ENCODE measurements at regions not wholly inside any gene's neighbourhood (a gene's known extent, or its start where the extent isn't known, plus 50 kb on each side); places are given as distances from the start of the nearest gene placed in this dataset.

DNA sequence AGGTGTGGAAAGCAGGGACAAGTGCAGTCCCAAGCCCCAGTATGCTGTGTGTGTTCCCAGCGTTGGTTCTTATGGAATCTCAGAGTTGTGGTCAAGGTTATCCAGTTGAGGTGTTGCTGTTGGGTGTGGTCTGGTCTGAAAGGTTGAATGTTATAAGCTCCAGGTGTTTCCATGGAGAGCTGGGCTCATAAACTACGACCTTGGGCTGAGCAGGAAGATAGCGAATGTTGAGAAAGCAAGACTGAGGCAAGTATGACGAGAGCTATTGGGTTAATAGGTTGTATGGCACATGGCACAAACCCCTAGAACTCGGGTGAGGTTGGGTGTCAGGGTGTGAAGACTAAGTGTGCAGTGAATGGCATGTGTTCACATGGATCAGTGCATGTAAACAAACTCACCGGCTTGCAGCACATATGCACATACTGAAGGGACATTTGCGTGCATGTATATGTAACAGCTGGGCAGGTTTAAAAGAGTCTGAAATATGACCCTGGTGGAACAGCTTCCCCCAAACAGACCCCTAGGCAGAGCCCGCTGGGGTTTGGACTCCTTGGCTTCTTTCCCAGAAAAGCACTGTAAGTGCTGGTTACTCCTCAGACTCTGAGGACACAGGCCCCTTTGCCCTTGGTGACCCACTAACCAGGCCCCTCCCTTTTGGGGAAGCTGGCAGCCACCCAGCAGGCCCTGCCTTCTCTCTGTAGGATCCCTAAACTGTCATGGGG is 117.5 kb downstream of the NAV1 start:
- no peak for DNase-seq (ENCODE audit: low spot score)

DNA sequence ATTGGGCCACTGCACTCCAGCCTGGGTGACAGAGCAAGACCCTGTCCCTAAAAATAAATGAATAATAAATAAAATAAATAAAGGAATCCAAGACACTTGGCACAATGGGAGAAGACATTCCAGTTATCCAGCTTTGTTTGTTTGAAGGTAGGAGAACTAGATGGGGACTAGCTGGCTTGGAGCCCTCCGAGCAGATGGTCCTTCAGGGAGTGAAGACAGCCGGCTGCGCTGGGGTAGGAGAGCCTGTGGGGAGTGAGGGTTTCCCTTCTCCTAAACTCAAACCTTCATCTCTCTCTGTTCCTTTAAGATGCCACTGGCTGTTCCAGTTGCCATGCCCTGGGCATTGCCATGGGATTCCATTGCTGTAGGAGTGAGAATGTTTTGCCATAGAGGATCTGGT is 120.6 kb downstream of the NAV1 start:
- DNase-seq (ENCODE audit: low spot score): no peak

DNA sequence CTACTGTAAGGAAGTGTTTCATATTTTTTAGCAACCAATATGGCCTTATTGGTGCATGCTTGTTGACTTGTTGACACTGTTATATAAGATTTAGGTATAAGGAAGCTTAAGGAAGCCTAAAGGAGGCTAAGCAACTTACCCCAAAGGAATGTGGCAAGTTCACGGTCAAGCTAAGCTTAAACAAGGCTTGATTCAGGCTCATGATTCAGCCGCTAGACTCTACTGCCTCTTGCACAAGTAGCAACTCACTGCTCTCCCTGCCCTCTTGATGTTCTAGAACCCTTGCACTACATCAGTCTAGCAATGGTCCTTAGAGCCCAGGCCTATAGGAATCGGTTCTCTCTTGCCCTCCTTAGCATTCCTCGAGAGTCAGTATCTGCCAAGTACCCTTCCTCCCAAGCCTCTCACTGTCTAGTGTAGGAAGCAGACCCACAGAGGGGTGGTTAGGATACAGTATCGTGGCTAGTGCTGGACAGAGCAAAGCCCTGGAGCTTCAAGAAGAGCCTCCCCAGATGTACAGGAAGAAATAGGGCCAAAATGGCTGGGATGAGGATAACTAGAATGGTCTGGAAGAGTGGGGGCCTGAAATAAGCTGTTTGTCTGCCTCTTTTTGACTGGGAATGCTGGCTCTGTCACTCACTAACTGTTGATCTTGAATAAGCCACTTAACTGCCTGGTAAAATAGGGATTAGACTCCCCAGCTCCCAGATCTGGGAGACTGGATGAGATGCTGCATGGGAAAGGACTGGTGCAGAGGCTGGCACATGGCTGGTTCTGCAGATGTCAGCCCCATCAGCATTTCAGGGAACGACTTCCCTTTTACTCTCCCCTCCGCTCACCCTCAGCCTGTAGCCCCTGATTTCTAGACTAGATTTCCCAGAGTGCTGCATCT is 122.2 kb downstream of the NAV1 start:
- no peak for DNase-seq (ENCODE audit: low spot score)

DNA sequence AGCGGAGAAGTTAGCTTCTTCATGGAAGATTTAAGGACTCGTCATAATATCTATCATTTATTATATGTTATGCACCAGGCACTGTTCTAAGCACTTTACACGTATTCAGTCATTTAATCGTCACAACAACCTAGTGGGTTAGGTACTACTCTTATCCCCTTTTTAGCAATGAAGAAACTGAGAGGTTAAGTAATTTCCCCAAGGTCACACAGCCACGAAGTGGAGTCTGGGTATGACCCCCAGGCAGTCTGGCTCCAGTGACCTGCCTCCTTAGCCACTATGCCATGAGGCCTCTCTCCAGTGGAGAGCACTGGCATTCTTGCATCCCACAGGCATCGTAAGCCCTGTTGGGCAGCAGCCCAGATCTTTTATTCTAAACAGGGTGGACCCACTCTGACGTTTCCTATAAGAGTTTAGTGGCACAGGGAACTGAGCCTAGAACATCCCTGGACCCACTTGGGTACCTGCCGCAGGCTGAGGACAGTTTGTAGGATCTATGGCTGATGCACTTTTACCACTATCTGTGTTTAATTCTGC is 123.0 kb downstream of the NAV1 start:
- no peak for DNase-seq (ENCODE audit: low spot score)

DNA sequence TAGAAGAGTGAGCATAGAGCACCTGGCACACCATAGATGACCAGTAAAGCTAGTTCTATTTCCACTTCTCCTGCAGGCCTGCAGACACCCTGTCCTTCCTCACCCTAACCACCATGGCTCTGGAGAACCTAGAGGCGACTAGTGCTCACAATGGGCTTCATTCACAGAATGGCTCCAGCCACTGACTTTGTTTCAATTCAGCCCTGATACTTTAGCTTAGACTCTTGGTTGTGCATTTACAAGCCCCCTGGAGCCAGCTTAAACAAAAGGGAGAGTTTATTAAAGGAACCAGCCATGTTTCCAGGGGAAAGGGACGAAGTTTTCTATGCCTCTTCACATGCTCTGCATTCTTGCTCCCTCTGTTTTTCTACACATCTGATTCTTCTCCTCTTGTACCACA is 123.7 kb downstream of the NAV1 start:
- DNase-seq (ENCODE audit: low spot score): no peak

DNA sequence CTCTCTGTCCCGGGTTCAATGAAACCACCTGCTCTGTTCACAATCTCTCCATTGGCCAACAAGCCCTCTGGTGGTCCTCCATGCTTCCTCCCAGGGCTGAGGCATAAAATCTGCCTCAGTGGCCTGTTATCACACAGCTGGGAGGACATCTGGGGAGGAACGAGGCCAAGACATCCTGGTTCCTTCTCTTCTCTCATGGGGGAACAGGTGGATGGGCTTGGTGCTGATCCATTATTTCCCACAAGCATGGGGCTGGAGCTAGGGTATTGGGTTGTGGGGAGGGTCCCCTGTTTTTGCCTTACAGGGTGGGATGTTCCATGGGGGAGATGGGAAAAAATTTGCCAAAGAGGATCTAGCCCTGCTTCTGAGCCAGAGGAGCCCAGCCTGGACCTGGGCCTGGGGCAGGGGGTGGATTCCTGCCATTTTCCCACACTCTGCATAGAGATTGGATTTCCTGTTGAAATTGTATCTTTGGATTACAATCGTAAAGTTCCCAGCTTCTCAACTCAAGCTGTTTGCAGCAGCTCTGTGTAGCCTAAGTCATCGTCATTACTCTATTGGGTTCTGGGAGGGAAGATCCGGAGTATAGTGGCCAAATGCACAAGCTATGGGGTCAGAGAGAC is 124.7 kb downstream of the NAV1 start:
- DNase-seq (ENCODE audit: low spot score): no peak

DNA sequence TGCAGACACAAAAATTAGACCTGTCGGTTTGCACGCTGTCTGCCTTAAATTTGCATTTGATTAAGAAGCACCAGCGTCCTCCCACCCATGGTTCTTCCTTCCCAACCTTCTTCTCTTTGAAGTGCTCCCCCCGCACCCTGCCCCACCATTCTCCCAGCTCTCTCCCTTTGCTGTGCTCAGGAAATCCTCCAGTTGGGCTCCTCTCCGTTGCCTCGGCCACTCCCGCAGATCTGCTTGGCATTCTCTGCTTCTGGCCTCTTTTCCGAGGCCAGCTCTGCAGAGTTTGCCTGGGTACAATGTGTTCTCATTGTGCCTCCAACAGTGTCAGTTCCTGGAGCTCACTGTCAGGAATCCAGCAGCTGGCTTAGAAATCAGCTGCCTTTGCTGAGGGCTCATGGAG is 126.1 kb downstream of the NAV1 start:
- DNase-seq (ENCODE audit: low spot score): no peak

DNA sequence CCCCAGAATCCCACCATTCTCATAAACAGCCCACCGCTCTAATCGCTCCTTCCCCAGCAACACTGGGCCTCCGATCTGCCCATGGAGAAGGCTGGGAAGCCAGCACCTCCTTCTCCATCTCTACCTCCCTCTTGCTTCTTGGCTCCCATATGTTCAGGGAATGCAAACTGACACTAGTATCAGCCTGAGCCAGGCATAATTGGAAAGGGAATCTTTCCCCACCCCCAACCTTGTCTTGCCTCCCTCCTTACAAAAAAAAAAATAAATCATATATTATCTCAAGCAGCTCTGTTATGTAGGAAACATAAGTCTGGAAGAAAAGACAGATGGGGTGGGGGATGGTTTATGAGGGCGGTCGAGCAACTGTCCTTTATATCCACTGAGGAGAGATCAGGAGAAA is 127.2 kb downstream of the NAV1 start:
- DNase-seq (ENCODE audit: low spot score): no peak

DNA sequence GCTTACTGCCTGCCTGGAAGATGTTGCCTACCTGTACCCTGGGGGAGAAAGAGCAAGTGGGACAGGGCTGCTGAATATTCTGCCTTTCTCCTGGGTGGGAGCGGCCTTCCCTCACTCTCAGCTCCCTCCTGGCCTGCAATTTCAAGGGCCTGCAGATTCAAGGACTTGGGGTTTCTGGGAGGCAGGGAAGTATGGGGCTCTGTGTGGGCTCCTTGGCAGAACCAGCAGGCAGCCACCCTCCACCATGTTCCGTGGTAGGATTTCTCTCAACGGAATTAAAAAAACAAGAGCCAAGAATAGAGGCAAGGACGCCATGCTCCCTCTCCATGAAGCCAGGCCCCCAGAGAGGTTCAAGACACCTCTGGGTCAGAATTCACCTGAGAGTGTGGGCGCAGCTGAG is 127.7 kb downstream of the NAV1 start:
- no peak for DNase-seq (ENCODE audit: low spot score)

DNA sequence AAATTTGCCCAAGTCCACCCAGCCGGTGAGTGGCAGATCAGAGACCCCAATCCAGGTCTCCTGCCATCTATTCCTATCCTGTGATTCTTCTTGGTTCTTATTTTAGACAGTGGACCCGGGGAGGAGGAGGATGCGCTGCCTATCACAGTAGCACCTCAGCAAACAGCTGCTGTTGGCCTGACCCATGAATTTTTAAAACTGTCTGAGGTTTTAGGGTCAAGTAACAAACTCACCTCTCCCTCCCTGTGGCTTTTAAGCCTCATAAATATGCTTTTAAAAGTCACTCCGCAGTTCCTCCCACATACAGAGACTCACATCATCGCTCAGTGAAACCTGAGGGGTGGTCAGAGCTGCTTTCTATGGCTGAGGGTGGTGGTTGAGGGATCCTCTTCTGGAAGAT is 128.6 kb downstream of the NAV1 start:
- DNase-seq (ENCODE audit: low spot score): no peak

DNA sequence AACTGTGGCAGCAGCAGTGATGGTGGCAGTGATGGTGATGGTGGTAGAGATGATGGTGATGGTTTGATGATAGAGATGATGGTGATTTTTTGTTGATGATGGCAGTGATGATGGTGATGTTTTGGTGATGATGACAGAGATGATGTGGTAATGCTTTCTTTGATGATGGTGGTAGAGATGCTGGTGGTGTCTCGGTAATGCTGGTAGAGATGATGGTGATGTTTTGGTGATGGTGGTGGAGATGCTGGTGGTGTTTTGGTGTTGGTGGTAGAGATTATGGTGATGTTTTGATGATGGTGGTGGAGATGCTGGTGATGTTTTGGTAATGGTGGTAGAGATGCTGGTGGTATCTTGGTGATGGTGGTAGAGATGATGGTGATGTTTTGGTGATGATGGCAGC is 131.6 kb downstream of the NAV1 start:
- DNase-seq (ENCODE audit: low spot score): no peak

DNA sequence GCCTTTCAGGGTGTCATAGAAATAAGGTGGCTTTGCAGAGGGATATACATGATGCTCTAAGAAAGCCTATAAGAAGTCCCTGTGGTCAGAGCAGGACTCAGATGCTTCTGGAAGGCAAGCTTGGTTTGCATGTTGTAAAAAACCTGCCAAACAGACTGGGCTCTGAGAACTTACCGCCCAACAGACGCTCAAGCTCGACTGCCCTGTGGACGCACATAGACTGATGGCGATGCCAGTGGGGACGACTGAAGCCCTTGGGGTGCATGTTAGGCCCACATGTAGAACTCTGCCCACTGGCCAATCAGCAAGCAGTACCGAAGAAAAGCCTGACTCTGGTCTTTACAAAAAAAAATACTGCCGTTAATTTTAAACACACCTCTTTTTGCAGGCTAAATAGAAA is 133.8 kb downstream of the NAV1 start:
- no peak for DNase-seq (ENCODE audit: low spot score)

DNA sequence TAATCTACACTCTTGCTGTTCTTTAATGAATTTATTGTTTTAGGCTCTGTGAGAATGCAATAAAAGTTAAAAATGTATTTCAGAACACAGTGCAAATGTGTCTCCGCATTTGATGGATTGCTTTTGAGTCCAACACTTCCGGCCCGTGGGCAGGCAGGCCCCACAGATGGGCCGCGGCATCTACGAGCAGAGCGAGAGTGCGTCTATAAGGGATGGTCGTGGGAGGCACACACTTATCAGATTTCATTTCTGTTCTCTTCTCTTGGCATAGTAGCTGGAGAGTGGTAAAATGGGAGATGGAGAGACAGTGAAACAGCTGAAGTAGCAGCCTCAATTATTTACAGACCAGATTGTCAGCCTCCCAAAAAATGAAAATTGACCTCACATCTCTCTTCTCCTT is 134.2 kb downstream of the NAV1 start:
- no peak for DNase-seq (ENCODE audit: low spot score)

DNA sequence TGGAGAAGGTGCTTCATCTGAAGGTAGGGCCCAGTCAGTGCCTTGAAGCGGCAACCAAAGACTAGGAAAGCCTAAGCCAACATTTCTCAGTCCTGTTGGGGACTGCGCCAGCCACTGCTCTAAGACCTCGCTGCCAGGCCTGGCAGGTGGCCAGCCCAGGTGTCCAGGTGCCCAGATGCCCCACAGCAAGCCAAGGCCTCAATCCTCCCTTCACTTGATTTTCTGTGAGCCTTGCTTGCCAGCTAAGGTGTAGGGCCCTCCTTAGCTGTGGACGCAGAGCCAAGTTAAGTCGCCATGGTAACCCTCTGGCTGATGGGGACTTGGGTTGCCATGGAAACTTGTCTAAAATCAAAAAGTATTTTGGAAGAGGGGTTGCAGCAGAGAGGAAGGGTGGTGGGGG is 135.0 kb downstream of the NAV1 start:
- DNase-seq (ENCODE audit: low spot score): no peak

DNA sequence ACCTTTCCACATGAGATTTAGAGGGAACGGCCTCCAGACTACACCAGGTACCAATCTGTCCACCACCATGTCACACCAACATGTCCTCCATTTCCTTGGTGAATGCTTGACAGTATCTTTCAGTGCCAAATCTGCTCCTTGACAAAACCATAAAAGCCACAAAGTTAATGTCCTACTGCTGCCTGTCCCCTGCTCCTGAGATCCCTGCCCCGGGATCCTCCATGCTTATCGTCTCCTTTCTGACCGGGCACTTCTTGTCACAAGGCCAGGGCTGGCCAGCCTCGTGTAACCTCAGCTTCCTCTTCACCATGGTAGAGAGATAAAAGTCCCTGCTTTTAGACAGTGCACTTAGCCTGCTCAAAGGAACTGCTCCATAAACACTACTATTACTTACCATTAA is 136.2 kb downstream of the NAV1 start:
- no peak for DNase-seq (ENCODE audit: low spot score)

DNA sequence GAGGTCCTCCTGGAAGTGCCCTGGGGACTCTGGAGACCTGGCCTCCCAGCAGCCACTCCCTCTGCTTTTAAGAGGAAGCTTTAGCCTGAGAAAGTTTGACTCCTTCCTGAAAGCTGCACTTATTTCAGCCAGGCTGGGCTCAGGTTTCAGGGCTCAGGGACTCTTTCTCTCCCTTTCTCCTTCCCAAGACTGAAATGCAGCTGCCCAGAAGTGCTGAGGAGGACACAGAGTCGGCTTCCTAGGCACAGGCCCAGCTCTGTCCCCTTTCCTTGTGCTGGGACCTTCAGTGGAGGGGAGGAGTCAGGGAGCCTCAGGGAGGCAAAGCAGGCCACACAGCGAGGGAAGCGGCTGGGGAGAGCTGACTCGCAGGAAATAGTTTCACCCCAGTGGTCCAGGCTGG is 137.3 kb downstream of the NAV1 start:
- no peak for DNase-seq (ENCODE audit: low spot score)

DNA sequence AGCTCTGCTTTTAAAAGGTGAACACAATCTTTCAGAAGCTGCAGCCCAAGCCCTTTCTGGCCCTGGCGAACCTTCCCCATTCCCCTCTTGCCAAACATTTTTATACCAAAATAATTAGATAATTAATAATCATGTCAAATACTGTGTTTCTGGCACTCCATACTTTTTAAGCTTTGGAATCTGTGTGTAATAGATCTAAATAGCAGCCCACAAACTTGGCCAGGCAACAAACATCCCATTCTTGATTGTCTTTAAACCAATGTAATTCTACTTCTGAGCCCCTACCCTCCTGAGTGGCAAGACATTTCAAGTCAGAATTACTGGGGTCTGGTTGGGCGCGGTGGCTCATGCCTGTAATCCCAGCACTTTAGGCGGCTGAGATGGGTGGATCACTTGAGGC is 137.7 kb downstream of the NAV1 start:
- DNase-seq (ENCODE audit: low spot score): no peak

DNA sequence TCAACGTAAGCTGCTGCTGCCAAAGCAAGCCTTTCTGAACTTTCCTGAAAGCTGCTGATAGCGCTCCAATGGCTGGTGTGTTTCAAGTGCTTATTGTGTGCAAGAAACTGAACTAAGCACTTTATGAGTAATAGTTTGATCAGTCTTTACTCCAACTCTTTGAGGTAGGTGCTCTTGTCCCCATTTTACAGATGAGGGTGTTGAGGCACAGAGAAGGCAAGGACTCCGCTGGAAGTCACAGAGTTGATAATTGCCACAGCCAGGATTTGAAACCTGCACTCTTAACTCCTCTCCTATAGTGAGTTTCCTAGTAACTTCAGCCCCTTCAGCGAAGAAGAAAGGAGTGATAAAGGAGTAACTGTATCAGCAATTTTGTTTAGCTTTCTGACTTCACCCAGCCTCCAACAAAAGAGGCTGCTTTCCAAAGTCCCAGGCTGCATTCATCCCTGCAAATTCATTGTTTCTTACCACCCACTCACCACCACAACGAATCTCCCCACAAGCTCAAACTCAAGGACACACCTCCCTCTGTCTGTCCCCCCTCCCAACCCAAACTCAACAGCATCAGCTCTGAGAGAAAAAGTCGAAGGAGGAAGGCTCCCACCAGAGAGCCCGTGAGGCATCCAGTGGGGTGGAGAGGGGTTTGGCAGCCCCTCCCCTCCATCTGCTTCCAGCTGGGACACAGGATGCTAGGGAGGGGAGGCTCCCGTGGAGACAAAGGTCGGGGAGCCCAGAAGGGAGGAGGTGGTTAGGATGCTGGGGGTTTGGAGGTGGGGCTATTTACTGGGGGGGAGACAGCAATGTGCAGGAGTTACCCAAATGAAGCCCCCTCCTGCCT is 139.6 kb downstream of the NAV1 start:
- DNase-seq (ENCODE audit: low spot score): no peak

DNA sequence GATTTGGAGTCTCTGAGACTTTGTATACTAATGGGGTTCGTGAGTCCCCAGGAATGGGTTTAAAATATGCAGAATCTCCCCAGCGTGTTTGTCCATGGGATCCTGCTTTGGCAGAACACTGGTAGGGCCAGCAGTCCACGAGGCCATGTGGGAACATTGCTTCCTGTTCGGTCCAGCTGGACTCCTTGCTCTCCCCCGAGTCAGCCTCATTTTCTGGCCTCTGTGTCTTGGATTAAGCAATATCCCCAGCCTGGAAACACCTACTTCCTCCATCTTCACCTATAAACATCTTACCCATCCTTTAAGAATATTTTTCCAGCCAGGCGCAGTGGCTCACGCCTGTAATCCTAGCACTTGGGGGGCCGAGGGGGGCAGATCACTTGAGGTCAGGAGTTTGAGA is 142.4 kb downstream of the NAV1 start:
- no peak for DNase-seq (ENCODE audit: low spot score)

DNA sequence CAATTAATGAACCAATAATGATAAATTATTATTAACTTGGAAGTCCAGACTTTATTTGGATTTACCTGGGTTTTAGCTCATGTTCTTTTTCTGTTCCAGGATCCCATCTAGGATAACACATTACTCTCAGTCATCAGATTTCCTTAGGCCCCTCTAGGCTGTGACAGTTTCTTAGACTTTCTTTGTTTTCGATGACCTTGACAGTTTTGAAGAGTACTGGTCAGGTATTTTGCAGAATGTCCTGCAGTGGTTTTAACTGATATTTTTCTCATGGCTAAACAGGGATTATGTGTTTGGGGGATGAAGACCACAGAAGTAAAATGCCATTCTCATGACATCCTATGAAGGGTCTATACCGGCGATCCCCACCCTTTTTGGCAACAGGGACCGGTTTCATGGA is 144.0 kb downstream of the NAV1 start:
- DNase-seq (ENCODE audit: low spot score): no peak

DNA sequence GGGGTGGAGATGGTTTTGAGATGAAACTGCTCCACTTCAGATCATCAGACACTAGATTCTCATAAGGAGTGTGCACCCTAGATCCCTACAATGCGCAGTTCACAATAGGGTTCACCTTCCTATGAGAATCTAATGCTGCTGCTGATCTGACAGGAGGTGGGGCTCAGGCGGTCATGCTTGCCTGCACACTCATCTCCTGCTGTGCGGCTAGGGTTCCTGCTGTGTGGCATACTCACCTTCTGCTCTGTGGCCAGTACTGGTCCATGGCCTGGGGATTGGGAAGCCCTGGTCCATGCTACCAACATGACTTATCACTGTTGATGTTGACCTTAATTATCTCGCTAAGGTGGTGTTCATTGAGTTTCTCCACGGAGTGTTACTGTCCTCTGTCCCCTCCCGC is 144.5 kb downstream of the NAV1 start:
- no peak for DNase-seq (ENCODE audit: low spot score)

DNA sequence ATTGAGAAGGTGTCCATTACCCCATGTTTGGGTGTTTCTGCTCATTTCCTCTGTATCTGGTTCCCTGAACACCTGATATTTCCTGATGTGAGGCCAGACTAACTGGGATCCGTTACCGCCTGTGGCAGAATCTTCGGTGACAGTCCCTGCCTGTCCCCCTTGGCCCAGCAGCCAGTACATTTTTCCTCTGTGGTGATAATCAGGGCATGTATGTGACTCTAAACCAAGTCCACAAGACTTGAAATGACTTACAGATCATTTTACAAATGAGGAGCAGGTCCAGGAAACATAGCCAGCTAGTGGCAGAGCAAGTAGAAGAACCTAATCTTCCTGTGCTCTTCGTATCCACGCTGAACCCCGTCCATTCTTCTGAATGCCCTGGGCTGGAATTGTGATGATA is 143.5 kb upstream of the IPO9 start:
- DNase-seq (ENCODE audit: low spot score): no peak
